HL-60 (cell line): ENCODE measurements at regions not wholly inside any gene's neighbourhood (a gene's known extent, or its start where the extent isn't known, plus 50 kb on each side); places are given as distances from the start of the nearest gene placed in this dataset.

Experiments used
- CTCF ChIP-seq: IDR thresholded peaks from one replicate; pipeline ENCODE4 v1.5.1; 2011; ENCODE audit warnings: low read length, control low read depth, inconsistent platforms; ENCODE audit not compliant: insufficient read depth
- GABPA ChIP-seq: IDR thresholded peaks from 2 replicates; pipeline ENCODE4 v1.6.1; 2012; ENCODE audit warnings: low read depth
- POLR2AphosphoS5 ChIP-seq: IDR thresholded peaks from 2 replicates; pipeline ENCODE4 v1.6.1; 2012; ENCODE audit warnings: low read depth

GRCh38 chr11:95486979-95487378 lies 256.0 kb upstream of the SESN3 start:
- no peak for TF ChIP-seq POLR2AphosphoS5
- no peak for TF ChIP-seq CTCF
- TF ChIP-seq GABPA = no peak
